ENCODE measurements at regions not wholly inside any gene's neighbourhood (a gene's known extent, or its start where the extent isn't known, plus 50 kb on each side); places are given as distances from the start of the nearest gene placed in this dataset.

GRCh38 chr3:106256249-106256957 lies 387.6 kb upstream of the CBLB start:
- TF ChIP-seq POLR2AphosphoS5 (IDR thresholded peaks at IDR 0.05; ENCODE audit: low read depth, low read length) (0 out of 2 replicates have a peak, but pooled peaks have one; percentile 3), POLR2A (IDR thresholded peaks at IDR 0.05; ENCODE audit: low read depth, low read length) (peak; percentile 40; the same call in 1 of the 2 replicates)

Measured in GM12891 (cell line).